H9 (cell line): ENCODE measurements at regions not wholly inside any gene's neighbourhood (a gene's known extent, or its start where the extent isn't known, plus 50 kb on each side); places are given as distances from the start of the nearest gene placed in this dataset.

Source experiments
- DNase-seq: peaks from one replicate; pipeline ENCODE4 v3.0.0-alpha.2; 2017
- H2AFZ ChIP-seq: one replicate; pipeline ENCODE4 v1.6.1; 2013; ENCODE audit warnings: mild to moderate bottlenecking, low read length, control low read depth, moderate library complexity
- H2AK5ac ChIP-seq: 2 replicates; pipeline ENCODE4 v1.6.1; 2013; ENCODE audit warnings: low read length, control low read depth, mixed read lengths; ENCODE audit not compliant: insufficient read length
- H2BK120ac ChIP-seq: one replicate; pipeline ENCODE4 v1.6.1; 2013; ENCODE audit warnings: low read depth, mild to moderate bottlenecking, low read length, control low read depth, inconsistent platforms; ENCODE audit not compliant: poor library complexity, severe bottlenecking
- H2BK12ac ChIP-seq: 2 replicates; pipeline ENCODE4 v1.6.1; 2013; ENCODE audit warnings: low read length, control low read depth, mixed read lengths, low read depth; ENCODE audit not compliant: insufficient read length
- H2BK15ac ChIP-seq: 2 replicates; pipeline ENCODE4 v1.6.1; 2013; ENCODE audit warnings: low read depth, low read length, control low read depth
- H2BK20ac ChIP-seq: one replicate; pipeline ENCODE4 v1.6.1; 2013; ENCODE audit warnings: low read depth, mild to moderate bottlenecking, low read length, control low read depth, inconsistent platforms; ENCODE audit not compliant: poor library complexity, severe bottlenecking
- H2BK5ac ChIP-seq: 2 replicates; pipeline ENCODE4 v1.6.1; 2013; ENCODE audit warnings: low read length, control low read depth, mixed read lengths; ENCODE audit not compliant: insufficient read length
- H3K14ac ChIP-seq: 2 replicates; pipeline ENCODE4 v1.6.1; 2013; ENCODE audit warnings: low read length, control low read depth; ENCODE audit not compliant: insufficient read depth
- H3K18ac ChIP-seq: 2 replicates; pipeline ENCODE4 v1.6.1; 2013; ENCODE audit warnings: low read depth, mild to moderate bottlenecking, mixed read lengths, low read length, control low read depth; ENCODE audit not compliant: insufficient read length
- H3K23ac ChIP-seq: 2 replicates; pipeline ENCODE4 v1.6.1; 2013; ENCODE audit warnings: low read length, control low read depth, mixed read lengths, low read depth; ENCODE audit not compliant: insufficient read length
- H3K23me2 ChIP-seq: 2 replicates; pipeline ENCODE4 v1.6.1; 2013; ENCODE audit warnings: low read depth, mild to moderate bottlenecking, mixed read lengths, low read length, control low read depth; ENCODE audit not compliant: insufficient read length, poor library complexity, severe bottlenecking
- H3K27ac ChIP-seq: 2 replicates; pipeline ENCODE4 v1.5.1; 2013; ENCODE audit warnings: low read length, control low read depth, mixed read lengths, low read depth; ENCODE audit not compliant: insufficient read length
- H3K27me3 ChIP-seq: 2 replicates; pipeline ENCODE4 v1.6.1; 2013; ENCODE audit warnings: low read length, control low read depth, inconsistent platforms; ENCODE audit not compliant: insufficient read depth
- H3K4ac ChIP-seq: 2 replicates; pipeline ENCODE4 v1.6.1; 2013; ENCODE audit warnings: low read depth, mild to moderate bottlenecking, control low read depth, inconsistent platforms, low read length, moderate library complexity
- H3K4me1 ChIP-seq: 2 replicates; pipeline ENCODE4 v1.6.1; 2013; ENCODE audit warnings: low read length, control low read depth, inconsistent platforms; ENCODE audit not compliant: insufficient read depth
- H3K4me2 ChIP-seq: 2 replicates; pipeline ENCODE4 v1.6.1; 2013; ENCODE audit warnings: low read length, control low read depth, mixed read lengths; ENCODE audit not compliant: insufficient read length, insufficient read depth
- H3K56ac ChIP-seq: 2 replicates; pipeline ENCODE4 v1.6.1; 2013; ENCODE audit warnings: low read depth, mild to moderate bottlenecking, mixed read lengths, low read length, control low read depth; ENCODE audit not compliant: insufficient read length
- H3K79me1 ChIP-seq: 2 replicates; pipeline ENCODE4 v1.6.1; 2013; ENCODE audit warnings: low read depth, mild to moderate bottlenecking, moderate library complexity, low read length, control low read depth, inconsistent platforms; ENCODE audit not compliant: insufficient read depth, poor library complexity, severe bottlenecking
- H3K79me2 ChIP-seq: 2 replicates; pipeline ENCODE4 v1.6.1; 2013; ENCODE audit warnings: low read length, control low read depth, inconsistent platforms; ENCODE audit not compliant: insufficient read depth
- H3K9ac ChIP-seq: 2 replicates; pipeline ENCODE4 v1.6.1; 2013; ENCODE audit warnings: low read length, control low read depth, mixed read lengths; ENCODE audit not compliant: insufficient read length; ENCODE audit errors: extremely low read depth
- H3K9me3 ChIP-seq: one replicate; pipeline ENCODE4 v1.6.1; 2013; ENCODE audit warnings: low read depth, low read length, inconsistent platforms; ENCODE audit not compliant: control insufficient read depth
- H3T11ph ChIP-seq: one replicate; pipeline ENCODE4 v1.6.1; 2013; ENCODE audit warnings: mild to moderate bottlenecking, low read length, control low read depth, inconsistent platforms
- H4K20me1 ChIP-seq: one replicate; pipeline ENCODE4 v1.6.1; 2013; ENCODE audit not compliant: control insufficient read depth, insufficient read length, insufficient read depth
- H4K5ac ChIP-seq: 2 replicates; pipeline ENCODE4 v1.6.1; 2013; ENCODE audit warnings: low read depth, mild to moderate bottlenecking, mixed read lengths, low read length, control low read depth; ENCODE audit not compliant: insufficient read length
- H4K8ac ChIP-seq: replicated peaks from 2 replicates; pipeline ENCODE4 v1.6.1; 2013; ENCODE audit warnings: low read length, control low read depth, mixed read lengths, low read depth; ENCODE audit not compliant: insufficient read length
- H4K91ac ChIP-seq: 2 replicates; pipeline ENCODE4 v1.6.1; 2013; ENCODE audit warnings: low read depth, mild to moderate bottlenecking, moderate library complexity, mixed read lengths, low read length, control low read depth; ENCODE audit not compliant: insufficient read length
- H3K27ac Mint-ChIP-seq, 3 experiments: 2 replicates in 2 of 3; 3 replicates in 1 of 3; pipeline ENCODE4 v1.8.0; 2020 to 2021; ENCODE audit warnings: mixed read lengths in 3 of 3, mild to moderate bottlenecking in 1 of 3, moderate library complexity in 1 of 3
- H3K27me3 Mint-ChIP-seq: 2 replicates; pipeline ENCODE4 v1.8.0; 2021; ENCODE audit warnings: low read depth, mild to moderate bottlenecking, moderate library complexity, mixed read lengths
- H3K36me3 Mint-ChIP-seq, 3 experiments: 2 replicates in 2 of 3; 3 replicates in 1 of 3; pipeline ENCODE4 v1.8.0; 2020 to 2021; ENCODE audit warnings: low read depth in 3 of 3, mixed read lengths in 3 of 3; ENCODE audit not compliant: insufficient read depth in 1 of 3
- H3K4me1 Mint-ChIP-seq, 2 experiments: 2 replicates each; pipeline ENCODE4 v1.8.0; 2020; ENCODE audit warnings: mixed read lengths in 2 of 2
- H3K4me3 Mint-ChIP-seq, 2 experiments: 2 replicates in 1 of 2; 3 replicates in 1 of 2; pipeline ENCODE4 v1.8.0; 2020 to 2021; ENCODE audit warnings: mild to moderate bottlenecking in 2 of 2, mixed read lengths in 2 of 2, moderate library complexity in 1 of 2
- H3K9me3 Mint-ChIP-seq, 2 experiments: 2 replicates in 1 of 2; 3 replicates in 1 of 2; pipeline ENCODE4 v1.8.0; 2020; ENCODE audit warnings: mild to moderate bottlenecking in 2 of 2, mixed read lengths in 2 of 2, moderate library complexity in 1 of 2
- CTCF ChIP-seq: fragments of 200-600 bp; sonication (generic); conservative IDR thresholded peaks from 3 replicates; pipeline ENCODE4 v1.8.0; 2021; ENCODE audit warnings: antibody characterized with exemption, mild to moderate bottlenecking
- WGBS: extraction: QIAGEN DNeasy Blood & Tissue Kit; methylation state at CpG from one replicate; pipeline ENCODE4 v1.1.7; 2013; ENCODE audit warnings: missing lambda C conversion rate, low lambda C conversion rate, mixed read lengths; ENCODE audit not compliant: insufficient read length; ENCODE audit errors: extremely low coverage; 5-methylcytosine and 5-hydroxymethylcytosine counted together

- Histone ChIP-seq H2BK15ac (no peak overlapping the region), H3T11ph (peak overlapping the region; percentile 79), H3K23ac (no peak overlapping the region), H3K4me2 (no peak overlapping the region), H3K23me2 (no peaks in the 10 kb centered on the region), H3K79me1 (no peaks in the 10 kb centered on the region), H4K91ac (no peak overlapping the region), H4K20me1 (no peaks in the 10 kb centered on the region), H3K4me1 (no peaks in the 10 kb centered on the region), H2BK120ac (no peak overlapping the region), H3K79me2 (no peaks in the 10 kb centered on the region), H2AFZ (no peak overlapping the region), H3K27me3 (no peaks in the 10 kb centered on the region), H3K56ac (no peak overlapping the region), H3K9me3 (no peaks in the 10 kb centered on the region), H3K18ac (peak overlapping the region; percentile 86), H2AK5ac (no peak overlapping the region), H3K14ac (no peak overlapping the region), H3K27ac (peak overlapping the region; percentile 79), H2BK20ac (peak overlapping the region; percentile 90), H2BK12ac (no peak overlapping the region), H2BK5ac (no peak overlapping the region), H3K4ac (no peak overlapping the region; the same call in 1 of the 2 replicates), H4K8ac (no peak overlapping the region), H3K9ac (peak overlapping the region; percentile 28), H4K5ac (no peak overlapping the region)
- no CpG with 5 or more reads among the region's 8 CpGs for WGBS
- H3K4me1 Mint-ChIP-seq, result peaks cover 11 to 27% of the 10 kb centered on the region in 2 experiments
- H3K36me3 Mint-ChIP-seq, result no peaks in the 10 kb centered on the region
- no peaks in the 10 kb centered on the region; a peak in 1 of 5 replicates for H3K9me3 Mint-ChIP-seq
- H3K4me3 Mint-ChIP-seq, result no peak overlapping the region
- peak; percentile 87 for DNase-seq
- no peak for TF ChIP-seq CTCF
- no peaks in the 10 kb centered on the region for H3K27me3 Mint-ChIP-seq
- peak overlapping the region; percentile 21 to 100 (median 88); a peak in 5 of 7 replicates for H3K27ac Mint-ChIP-seq
Measured at GRCh38 chr1:221292652-221293051, 413.4 kb downstream of the HLX start.
